Esophagus muscularis mucosa (tissue), 4 donors: ENCODE measurements at regions not wholly inside any gene's neighbourhood (a gene's known extent, or its start where the extent isn't known, plus 50 kb on each side); places are given as distances from the start of the nearest gene placed in this dataset.

Experiments
- DNase-seq: peaks from one replicate; pipeline ENCODE4 v3.0.0-alpha.2; 2017; ENCODE audit errors: extremely low spot score
- H3K27ac ChIP-seq, 4 donors: fragments of 200-600 bp; sonication (generic); replicated peaks in 1 of 4; 1 replicate in 3 of 4; 2 replicates in 1 of 4; pipeline ENCODE4 v1.5.1; 2016 to 2019; ENCODE audit warnings: mild to moderate bottlenecking in 1 of 4
- H3K27me3 ChIP-seq, 4 donors: fragments of 200-600 bp; sonication (generic); one replicate each; pipeline versions ENCODE4 v1.5.1 to v1.6.0; 2016 to 2019
- H3K36me3 ChIP-seq, 4 donors: fragments of 200-600 bp; sonication (generic); one replicate each; pipeline ENCODE4 v1.5.1; 2016 to 2019
- H3K4me1 ChIP-seq, 4 donors: fragments of 200-600 bp; sonication (generic); one replicate each; pipeline ENCODE4 v1.5.1; 2016 to 2019
- H3K4me3 ChIP-seq, 4 donors: fragments of 200-600 bp; sonication (generic); 1 replicate in 2 of 4; 2 replicates in 2 of 4; pipeline ENCODE4 v1.5.1; 2016 to 2019; ENCODE audit warnings: mild to moderate bottlenecking in 4 of 4, moderate library complexity in 1 of 4
- H3K9me3 ChIP-seq, 4 donors: fragments of 200-600 bp; sonication (generic); 1 replicate in 3 of 4; 2 replicates in 1 of 4; pipeline ENCODE4 v1.5.1; 2016 to 2019
- CTCF ChIP-seq, 3 experiments: fragments of 200-600 bp in 2 of 3; fragments of 450-650 bp in 1 of 3; sonication (generic) in 2 of 3; IDR thresholded peaks; one replicate each; pipeline ENCODE4 v1.5.1; 2017 to 2019; ENCODE audit warnings: antibody characterized with exemption in 3 of 3, mild to moderate bottlenecking in 2 of 3, moderate library complexity in 1 of 3
- EP300 ChIP-seq: sonication (generic); formaldehyde crosslinking; IDR thresholded peaks from one replicate; pipeline ENCODE4 v1.6.1; 2017; ENCODE audit warnings: antibody characterized with exemption
- POLR2A ChIP-seq: fragments of 450-650 bp; IDR thresholded peaks from one replicate; pipeline ENCODE4 v1.6.1; 2017; ENCODE audit warnings: antibody characterized with exemption, moderate library complexity, mild to moderate bottlenecking, low read depth
- POLR2AphosphoS5 ChIP-seq, 2 donors: sonication (generic); formaldehyde crosslinking; IDR thresholded peaks; one replicate each; pipeline ENCODE4 v1.6.1; 2017; ENCODE audit warnings: antibody characterized with exemption in 2 of 2
- WGBS: methylation state at CpG from one replicate; pipeline ENCODE4 v1.1.5; 2018; 5-methylcytosine and 5-hydroxymethylcytosine counted together
- intact Hi-C: fragments of 100-400 bp; cut with DNase I; formaldehyde crosslinking; loops from one replicate; pipeline ENCODE4 v1.15.1; 2023

- TF ChIP-seq POLR2AphosphoS5 (IDR thresholded peaks at IDR 0.05) (no peak), POLR2A (no peak), CTCF (IDR thresholded peaks at IDR 0.05) (no peak), EP300 (no peak)
- intact Hi-C loops, result no loop called here
- DNase-seq, result no peak
- Histone ChIP-seq H3K9me3 (no peaks in the 10 kb centered on the region), H3K27ac (no peak overlapping the region), H3K36me3 (no peaks in the 10 kb centered on the region), H3K4me1 (no peaks in the 10 kb centered on the region), H3K4me3 (no peak overlapping the region), H3K27me3 (no peaks in the 10 kb centered on the region)
- WGBS, result 93% methylated on average over 1 of the region's 1 CpG
Observed at GRCh38 chr18:39223283-39223682, 1657.7 kb upstream of the CELF4 start.

GRCh38 chr18:39215920-39216319, 1650.3 kb upstream of the CELF4 start:
- Histone ChIP-seq H3K9me3 (no peaks in the 10 kb centered on the region), H3K4me1 (peaks cover 0 to 4% (median 0%) of the 10 kb centered on the region in 4 donors), H3K27me3 (no peaks in the 10 kb centered on the region), H3K36me3 (no peaks in the 10 kb centered on the region), H3K4me3 (no peak overlapping the region), H3K27ac (no peak overlapping the region)
- TF ChIP-seq POLR2A, result no peak
- no peak for TF ChIP-seq POLR2AphosphoS5 (IDR thresholded peaks at IDR 0.05)
- TF ChIP-seq EP300, result no peak
- no peak for TF ChIP-seq CTCF (IDR thresholded peaks at IDR 0.05)
- no peak for DNase-seq
- intact Hi-C loops, result no loop called here
- WGBS, result 78% methylated on average over 2 of the region's 2 CpGs

- Histone ChIP-seq H3K4me1 (no peaks in the 10 kb centered on the region), H3K9me3 (no peaks in the 10 kb centered on the region), H3K36me3 (no peaks in the 10 kb centered on the region), H3K27me3 (no peaks in the 10 kb centered on the region), H3K4me3 (no peak overlapping the region), H3K27ac (no peak overlapping the region)
- 83% methylated on average over 1 of the region's 1 CpG for WGBS
- intact Hi-C loops, result no loop called here
- no peak for DNase-seq
- TF ChIP-seq POLR2AphosphoS5 (IDR thresholded peaks at IDR 0.05) (no peak), POLR2A (no peak), CTCF (IDR thresholded peaks at IDR 0.05) (no peak), EP300 (no peak)
Observed at GRCh38 chr18:39211461-39211860, 1645.9 kb upstream of the CELF4 start.

- H3K4me3 ChIP-seq, result no peak overlapping the region
- no peaks in the 10 kb centered on the region for H3K27me3 ChIP-seq
- no peak for TF ChIP-seq POLR2AphosphoS5 (IDR thresholded peaks at IDR 0.05)
- no peak for TF ChIP-seq EP300
- TF ChIP-seq POLR2A, result no peak
- TF ChIP-seq CTCF (IDR thresholded peaks at IDR 0.05), result no peak
- no peak overlapping the region for H3K27ac ChIP-seq
- intact Hi-C loops, result no loop called here
- H3K9me3 ChIP-seq, result no peaks in the 10 kb centered on the region
- H3K4me1 ChIP-seq, result no peaks in the 10 kb centered on the region
- 51% methylated on average over 2 of the region's 2 CpGs for WGBS
- H3K36me3 ChIP-seq, result no peaks in the 10 kb centered on the region
- no peak for DNase-seq
Observed at GRCh38 chr18:39209173-39209572, 1643.6 kb upstream of the CELF4 start.

GRCh38 chr18:39208729-39209128, 1643.1 kb upstream of the CELF4 start:
- DNase-seq, result no peak
- intact Hi-C loops, result no loop called here
- no peak for TF ChIP-seq POLR2A
- no peak for TF ChIP-seq POLR2AphosphoS5 (IDR thresholded peaks at IDR 0.05)
- TF ChIP-seq EP300, result no peak
- no peak for TF ChIP-seq CTCF (IDR thresholded peaks at IDR 0.05)

More at GRCh38 chr18:39208729-39209128, 1643.1 kb upstream of the CELF4 start:
- Histone ChIP-seq H3K36me3 (no peaks in the 10 kb centered on the region), H3K4me1 (no peaks in the 10 kb centered on the region), H3K27me3 (no peaks in the 10 kb centered on the region), H3K9me3 (no peaks in the 10 kb centered on the region), H3K4me3 (no peak overlapping the region), H3K27ac (no peak overlapping the region)
- 72% methylated on average over 2 of the region's 2 CpGs for WGBS
